GM12878 (cell line): ENCODE measurements at regions not wholly inside any gene's neighbourhood (a gene's known extent, or its start where the extent isn't known, plus 50 kb on each side); places are given as distances from the start of the nearest gene placed in this dataset.

Experiments used
- ATAC-seq: fragments of 200-7000 bp; cut with Tn5 transposase; 3 replicates; pipeline ENCODE4 v1.9.1; 2020; ENCODE audit warnings: mild to moderate bottlenecking, moderate library complexity
- BruUV-seq: library from RNA; stranded (reverse); fragments of 400-500 nt; replicated peaks from 2 replicates; lab custom pipeline; 2021; lab: Mats Ljungman, UMichigan
- CTCF ChIA-PET: fragments of 300-600 bp; sonication (Branson Sonifier 250); formaldehyde crosslinking; extraction: SDS; loops from one replicate; lab custom pipeline; 2021; ENCODE audit warnings: inconsistent platforms; lab: Yijun Ruan, JAX
- POLR2A ChIA-PET: fragments of 350-600 bp; formaldehyde crosslinking; extraction: SDS; loops from one replicate; lab custom pipeline; 2021; ENCODE audit warnings: inconsistent platforms; lab: Charles Lee
- RAD21 ChIA-PET: fragments of 300-600 bp; sonication (Branson Sonifier 250); formaldehyde crosslinking; loops from one replicate; lab custom pipeline; 2023; ENCODE audit warnings: antibody characterized with exemption; ENCODE audit not compliant: unreplicated experiment; lab: Charles Lee
- SMC1A ChIA-PET: fragments of 300-600 bp; sonication (Branson Sonifier 250); formaldehyde crosslinking; loops from one replicate; lab custom pipeline; 2023; ENCODE audit not compliant: unreplicated experiment, uncharacterized antibody; lab: Charles Lee
- DNase-seq: peaks from one replicate; pipeline ENCODE4 v3.0.0-alpha.2; 2011; ENCODE audit warnings: low read depth, low spot score
- FAIRE-seq: peaks from 3 replicates; lab custom pipeline; 2011; peaks lifted over from hg19 to GRCh38; lab: Jason Lieb, UNC
- H2AFZ ChIP-seq: 2 replicates; pipeline ENCODE4 v1.6.0; 2011; ENCODE audit warnings: low read depth, low read length, control low read depth; ENCODE audit not compliant: control insufficient read depth
- H3K27ac ChIP-seq: 2 replicates; pipeline ENCODE4 v1.5.1; 2011; ENCODE audit warnings: control low read depth; ENCODE audit not compliant: control insufficient read depth, insufficient read depth
- H3K27me3 ChIP-seq, 2 experiments: replicated peaks in 1 of 2; 2 replicates each; pipeline versions ENCODE4 v1.6.0 to v1.6.1; 2011; ENCODE audit warnings: low read length in 1 of 2; ENCODE audit not compliant: control insufficient read depth in 2 of 2, insufficient read depth in 2 of 2
- H3K36me3 ChIP-seq, 2 experiments: 2 replicates each; pipeline ENCODE4 v1.5.1; 2011; ENCODE audit warnings: low read length in 1 of 2; ENCODE audit not compliant: control insufficient read depth in 2 of 2, insufficient read depth in 2 of 2
- H3K4me1 ChIP-seq: 2 replicates; pipeline ENCODE4 v1.6.1; 2011; ENCODE audit warnings: mild to moderate bottlenecking, low read length, moderate library complexity, mixed read lengths; ENCODE audit not compliant: control insufficient read depth, insufficient read depth
- H3K4me2 ChIP-seq: 2 replicates; pipeline ENCODE4 v1.6.0; 2011; ENCODE audit warnings: control low read depth; ENCODE audit not compliant: control insufficient read depth, insufficient read depth
- H3K4me3 ChIP-seq: fragments of 200-600 bp; sonication (generic); 2 replicates; pipeline ENCODE4 v1.5.1; 2016
- H3K79me2 ChIP-seq: 2 replicates; pipeline ENCODE4 v1.6.0; 2011; ENCODE audit warnings: low read length; ENCODE audit not compliant: control insufficient read depth, insufficient read depth
- H3K9ac ChIP-seq: 2 replicates; pipeline ENCODE4 v1.8.0; 2011; ENCODE audit warnings: low read length, control low read depth, mixed read lengths; ENCODE audit not compliant: control insufficient read depth, insufficient read depth
- H3K9me3 ChIP-seq: replicated peaks from 3 replicates; pipeline ENCODE4 v1.5.1; 2011; ENCODE audit warnings: mild to moderate bottlenecking, low read length; ENCODE audit not compliant: control insufficient read depth, insufficient read depth
- H4K20me1 ChIP-seq: 2 replicates; pipeline ENCODE4 v1.6.0; 2011; ENCODE audit not compliant: control insufficient read depth, insufficient read depth
- ATF7 ChIP-seq: fragments of 450-650 bp; IDR thresholded peaks from 2 replicates; pipeline ENCODE4 v1.6.1; 2016; ENCODE audit warnings: low read depth, mild to moderate bottlenecking
- BACH1 ChIP-seq: fragments of 450-650 bp; IDR thresholded peaks from 2 replicates; pipeline ENCODE4 v1.6.1; 2017; ENCODE audit warnings: mild to moderate bottlenecking, borderline replicate concordance
- CHD1 ChIP-seq: IDR thresholded peaks from 2 replicates; pipeline ENCODE4 v1.6.1; 2012; ENCODE audit warnings: low read depth, low read length, improper control_type of control experiment
- CHD2 ChIP-seq: IDR thresholded peaks from 2 replicates; pipeline ENCODE4 v1.6.1; 2011; ENCODE audit warnings: low read depth, low read length, improper control_type of control experiment, borderline replicate concordance
- CREB1 ChIP-seq: IDR thresholded peaks from 2 replicates; pipeline ENCODE4 v1.6.1; 2012; ENCODE audit warnings: low read depth, mild to moderate bottlenecking, inconsistent platforms
- DPF2 ChIP-seq: fragments of 450-650 bp; IDR thresholded peaks from 2 replicates; pipeline ENCODE4 v1.6.1; 2017; ENCODE audit warnings: mild to moderate bottlenecking
- ETV6 ChIP-seq, 2 experiments: fragments of 450-650 bp in 1 of 2; IDR thresholded peaks in 1 of 2; conservative IDR thresholded peaks in 1 of 2; 2 replicates each; pipeline ENCODE4 v1.6.1; 2014; ENCODE audit warnings: antibody characterized with exemption in 1 of 2, borderline replicate concordance in 1 of 2, low read depth in 1 of 2, mild to moderate bottlenecking in 1 of 2, moderate library complexity in 1 of 2
- HCFC1 ChIP-seq: fragments of 150-350 bp; IDR thresholded peaks from 2 replicates; pipeline ENCODE4 v1.6.1; 2014; ENCODE audit warnings: low read length
- MTA2 ChIP-seq: fragments of 450-650 bp; IDR thresholded peaks from 2 replicates; pipeline ENCODE4 v1.6.1; 2016; ENCODE audit warnings: low read depth, mild to moderate bottlenecking, moderate library complexity
- PAX5 ChIP-seq: IDR thresholded peaks from 2 replicates; pipeline ENCODE4 v1.6.1; 2011; ENCODE audit warnings: low read depth, low read length, borderline replicate concordance
- PAX8 ChIP-seq: fragments of 450-650 bp; IDR thresholded peaks from 2 replicates; pipeline ENCODE4 v1.6.1; 2017; ENCODE audit warnings: mild to moderate bottlenecking, moderate library complexity
- RUNX3 ChIP-seq: IDR thresholded peaks from 2 replicates; pipeline ENCODE4 v1.6.1; 2012; ENCODE audit warnings: low read length, inconsistent platforms
- SMARCA5 ChIP-seq: fragments of 450-650 bp; IDR thresholded peaks from 2 replicates; pipeline ENCODE4 v1.6.1; 2017; ENCODE audit warnings: mild to moderate bottlenecking
- SREBF1 ChIP-seq: IDR thresholded peaks from 2 replicates; pipeline ENCODE4 v1.6.1; 2012; ENCODE audit warnings: mild to moderate bottlenecking, low read length
- SUPT20H ChIP-seq: IDR thresholded peaks from 2 replicates; pipeline ENCODE4 v1.6.1; 2011; ENCODE audit warnings: low read depth, mild to moderate bottlenecking, low read length, moderate library complexity, borderline replicate concordance; ENCODE audit not compliant: control insufficient read depth
- TAF1 ChIP-seq: IDR thresholded peaks from 2 replicates; pipeline ENCODE4 v1.6.1; 2011; ENCODE audit warnings: mild to moderate bottlenecking, low read depth, low read length, borderline replicate concordance
- TBL1XR1 ChIP-seq: IDR thresholded peaks from 2 replicates; pipeline ENCODE4 v1.6.1; 2012; ENCODE audit warnings: low read depth, low read length, improper control_type of control experiment
- ZNF24 ChIP-seq: fragments of 450-650 bp; IDR thresholded peaks from 2 replicates; pipeline ENCODE4 v1.6.1; 2017; ENCODE audit warnings: antibody characterized with exemption, mild to moderate bottlenecking
- WGBS: methylation state at CpG from one replicate; pipeline ENCODE4 v1.1.6; 2016; ENCODE audit warnings: low lambda C conversion rate; ENCODE audit not compliant: insufficient replicate concordance, insufficient coverage; ENCODE audit errors: missing lambda C conversion rate; 5-methylcytosine and 5-hydroxymethylcytosine counted together
- in situ Hi-C: fragments of 300-500 bp; cut with MboI; formaldehyde crosslinking; loops from 9 replicates; pipeline ENCODE4 v1.14.3; 2018; ENCODE audit warnings: mixed read lengths
- intact Hi-C: fragments of 100-400 bp; cut with micrococcal nuclease; formaldehyde crosslinking; loops from one replicate; pipeline ENCODE4 v1.14.2; 2022; ENCODE audit not compliant: unreplicated experiment
- TF ChIP-seq, protein P1 (sequence below): fragments of 450-650 bp; IDR thresholded peaks from 2 replicates; pipeline ENCODE4 v1.6.1; 2017; ENCODE audit warnings: mild to moderate bottlenecking, moderate library complexity

DNA sequence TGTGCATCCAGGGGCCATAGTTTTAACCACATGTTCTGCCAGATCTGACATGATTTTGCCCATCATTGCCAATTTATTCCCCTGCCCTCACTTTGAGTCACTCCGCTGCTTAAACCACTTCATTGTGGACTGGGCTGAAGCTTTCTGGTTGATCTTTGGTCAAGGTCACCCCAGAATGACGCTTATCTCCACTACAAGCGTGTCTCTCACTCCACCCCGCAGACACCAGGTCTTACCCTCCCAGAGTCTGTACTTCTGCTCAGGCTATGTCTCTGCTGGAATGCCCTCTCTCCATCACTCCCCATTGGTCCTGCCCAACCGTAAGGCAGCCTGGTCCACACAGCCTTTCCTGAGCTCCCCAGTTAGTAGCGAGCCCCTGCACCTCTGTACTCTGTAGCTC, 170.5 kb upstream of the SYT13 start (continued):
- TF ChIP-seq, protein P1, sequence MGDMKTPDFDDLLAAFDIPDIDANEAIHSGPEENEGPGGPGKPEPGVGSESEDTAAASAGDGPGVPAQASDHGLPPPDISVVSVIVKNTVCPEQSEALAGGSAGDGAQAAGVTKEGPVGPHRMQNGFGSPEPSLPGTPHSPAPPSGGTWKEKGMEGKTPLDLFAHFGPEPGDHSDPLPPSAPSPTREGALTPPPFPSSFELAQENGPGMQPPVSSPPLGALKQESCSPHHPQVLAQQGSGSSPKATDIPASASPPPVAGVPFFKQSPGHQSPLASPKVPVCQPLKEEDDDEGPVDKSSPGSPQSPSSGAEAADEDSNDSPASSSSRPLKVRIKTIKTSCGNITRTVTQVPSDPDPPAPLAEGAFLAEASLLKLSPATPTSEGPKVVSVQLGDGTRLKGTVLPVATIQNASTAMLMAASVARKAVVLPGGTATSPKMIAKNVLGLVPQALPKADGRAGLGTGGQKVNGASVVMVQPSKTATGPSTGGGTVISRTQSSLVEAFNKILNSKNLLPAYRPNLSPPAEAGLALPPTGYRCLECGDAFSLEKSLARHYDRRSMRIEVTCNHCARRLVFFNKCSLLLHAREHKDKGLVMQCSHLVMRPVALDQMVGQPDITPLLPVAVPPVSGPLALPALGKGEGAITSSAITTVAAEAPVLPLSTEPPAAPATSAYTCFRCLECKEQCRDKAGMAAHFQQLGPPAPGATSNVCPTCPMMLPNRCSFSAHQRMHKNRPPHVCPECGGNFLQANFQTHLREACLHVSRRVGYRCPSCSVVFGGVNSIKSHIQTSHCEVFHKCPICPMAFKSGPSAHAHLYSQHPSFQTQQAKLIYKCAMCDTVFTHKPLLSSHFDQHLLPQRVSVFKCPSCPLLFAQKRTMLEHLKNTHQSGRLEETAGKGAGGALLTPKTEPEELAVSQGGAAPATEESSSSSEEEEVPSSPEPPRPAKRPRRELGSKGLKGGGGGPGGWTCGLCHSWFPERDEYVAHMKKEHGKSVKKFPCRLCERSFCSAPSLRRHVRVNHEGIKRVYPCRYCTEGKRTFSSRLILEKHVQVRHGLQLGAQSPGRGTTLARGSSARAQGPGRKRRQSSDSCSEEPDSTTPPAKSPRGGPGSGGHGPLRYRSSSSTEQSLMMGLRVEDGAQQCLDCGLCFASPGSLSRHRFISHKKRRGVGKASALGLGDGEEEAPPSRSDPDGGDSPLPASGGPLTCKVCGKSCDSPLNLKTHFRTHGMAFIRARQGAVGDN: no peak
- TF ChIP-seq PAX8: no peak

DNA sequence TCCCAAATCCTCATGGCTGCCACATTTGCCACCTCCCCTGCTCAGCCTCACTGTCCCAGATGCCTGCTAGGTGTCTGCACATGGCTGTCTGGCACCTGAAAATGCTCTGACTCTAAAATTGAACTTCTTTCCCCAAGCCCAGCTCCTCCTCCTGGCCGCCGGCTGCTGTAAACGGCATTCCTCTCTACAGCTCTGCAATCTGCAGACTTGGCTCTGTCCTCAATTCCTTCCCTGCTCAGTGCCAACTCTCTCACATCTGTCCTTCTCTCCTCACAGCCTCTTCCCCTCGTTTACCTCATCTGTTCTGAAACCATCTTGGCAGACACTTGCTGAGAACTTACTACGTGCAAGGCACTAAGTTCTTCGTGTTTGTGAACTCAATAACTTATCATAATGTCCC, 169.4 kb upstream of the SYT13 start:
- BruUV-seq: no TSS peak
- RAD21 ChIA-PET: no interaction called here

More for the DNA sequence above, 169.4 kb upstream of the SYT13 start:
- Histone ChIP-seq H3K9ac (no peak overlapping the region), H3K4me3 (no peak overlapping the region), H3K79me2 (no peaks in the 10 kb centered on the region), H4K20me1 (no peaks in the 10 kb centered on the region), H3K9me3 (no peaks in the 10 kb centered on the region)
- CTCF ChIA-PET: no interaction called here
- SMC1A ChIA-PET: no interaction called here
- no peak for TF ChIP-seq ZNF24
- TF ChIP-seq CHD1: no peak
- TF ChIP-seq SREBF1: no peak
- no peak for TF ChIP-seq SMARCA5
- no peak for TF ChIP-seq ETV6 (conservative IDR thresholded peaks at IDR 0.05 in 1 of 2, IDR thresholded peaks at IDR 0.05 in 1 of 2; ENCODE audit: borderline replicate concordance in 1 of 2, low read depth in 1 of 2)
- no peak for TF ChIP-seq ATF7
- no peak for TF ChIP-seq CHD2
- no peak for TF ChIP-seq RUNX3
- no peak for TF ChIP-seq SUPT20H
- no peak for TF ChIP-seq HCFC1
- no peak for TF ChIP-seq DPF2
- TF ChIP-seq TAF1: no peak
- TF ChIP-seq TBL1XR1: no peak
- TF ChIP-seq BACH1: no peak
- no peak for TF ChIP-seq PAX5
- no peak for TF ChIP-seq CREB1
- no peak for TF ChIP-seq MTA2
- TF ChIP-seq, all 136 proteins: peak for 0
- DNase-seq (no peak), FAIRE-seq (no peak), ATAC-seq (no peak)
- POLR2A ChIA-PET: no interaction called here
- no peaks in the 10 kb centered on the region for H3K4me1 ChIP-seq
- no peaks in the 10 kb centered on the region for H3K36me3 ChIP-seq
- H3K4me2 ChIP-seq: no peak overlapping the region
- 17% methylated on average over 6 of the region's 6 CpGs for WGBS
- peaks cover 0 to 4% of the 10 kb centered on the region in 2 experiments; a peak in 2 of 4 replicates for H3K27me3 ChIP-seq
- H2AFZ ChIP-seq: no peak overlapping the region
- intact Hi-C loops: no loop called here
- no peak overlapping the region for H3K27ac ChIP-seq
- in situ Hi-C loops: no loop called here
